Sciatic nerve (tissue), 2 donors: ENCODE measurements at regions not wholly inside any gene's neighbourhood (a gene's known extent, or its start where the extent isn't known, plus 50 kb on each side); places are given as distances from the start of the nearest gene placed in this dataset.

Source experiments
- ATAC-seq: fragments of 200-7000 bp; cut with Tn5 transposase; one replicate; pipeline ENCODE4 v1.9.1; 2020; ENCODE audit warnings: mild to moderate bottlenecking, moderate library complexity
- DNase-seq: peaks from one replicate; pipeline ENCODE4 v3.0.0-alpha.2; 2020; ENCODE audit warnings: low spot score
- intact Hi-C: fragments of 100-400 bp; cut with DNase I; formaldehyde crosslinking; loops from one replicate; pipeline ENCODE4 v1.14.2; 2022
- donor health status: DM: no; HTN: no; CAD: no.
- donor health status: DM: no; HTN: no; CAD: no.

DNA sequence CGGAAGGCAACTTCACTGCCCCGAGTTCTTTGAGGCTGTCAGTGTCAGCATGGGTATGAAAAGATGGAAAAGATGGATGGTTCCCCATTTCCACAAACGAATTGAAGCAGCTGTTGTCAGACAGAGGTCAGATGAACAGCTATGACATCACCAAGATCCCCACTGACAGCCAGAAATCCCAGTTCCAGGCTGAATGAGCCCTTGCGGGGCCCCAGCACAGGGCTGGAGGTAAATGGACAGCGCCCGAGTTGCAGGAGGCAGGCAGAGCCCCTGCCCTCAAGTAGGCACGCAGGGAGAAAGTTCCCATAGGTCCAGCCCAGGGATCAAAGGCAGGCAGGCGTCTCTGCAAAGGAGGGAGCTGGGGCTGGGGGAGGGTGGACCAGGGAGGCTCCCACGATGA is 169.5 kb upstream of the AGAP1 start:
- DNase-seq (no peak), ATAC-seq (no peak)
- intact Hi-C loops: no loop called here

DNA sequence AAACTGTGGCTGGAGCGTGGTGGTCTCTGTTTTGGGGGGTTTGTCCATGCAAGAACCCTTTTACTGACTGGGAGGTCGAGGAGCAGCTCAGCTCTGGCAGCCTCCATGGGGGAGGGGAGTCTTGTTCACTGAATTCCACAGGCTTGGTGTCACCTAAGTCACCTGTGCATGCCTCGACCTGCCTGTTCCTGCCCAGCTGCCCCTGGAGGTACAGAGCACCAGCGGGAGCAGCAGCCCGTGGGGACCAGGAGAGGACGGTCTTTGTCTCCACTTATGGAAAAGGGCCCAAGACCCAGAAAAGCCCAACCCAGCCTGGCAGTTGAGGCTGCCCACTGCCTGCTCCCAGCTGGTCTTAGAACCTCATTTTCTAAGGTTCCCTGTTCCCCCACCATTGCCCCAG is 168.7 kb upstream of the AGAP1 start:
- no peak for ATAC-seq
- intact Hi-C loops: no loop called here
- no peak for DNase-seq

DNA sequence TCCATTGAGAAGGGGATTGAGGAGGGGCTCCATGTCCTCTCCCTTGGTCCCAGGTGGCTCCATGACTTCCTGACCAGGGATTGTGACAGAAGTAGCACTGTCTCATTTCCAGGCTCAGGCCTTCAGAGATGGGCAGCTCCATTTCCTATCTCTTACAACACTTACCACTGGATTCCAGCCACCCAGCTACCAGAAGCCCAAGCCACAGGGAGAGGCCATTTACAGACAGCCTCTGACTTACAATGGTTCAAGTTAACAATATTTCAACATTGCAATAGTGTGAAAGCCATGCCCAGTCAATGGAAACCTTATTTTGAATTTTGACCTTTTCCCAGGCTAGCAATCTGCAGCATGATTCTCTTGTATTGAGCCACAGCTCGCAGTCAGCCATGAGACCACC is 164.9 kb upstream of the AGAP1 start:
- intact Hi-C loops: no loop called here
- ATAC-seq: no peak
- DNase-seq: no peak

DNA sequence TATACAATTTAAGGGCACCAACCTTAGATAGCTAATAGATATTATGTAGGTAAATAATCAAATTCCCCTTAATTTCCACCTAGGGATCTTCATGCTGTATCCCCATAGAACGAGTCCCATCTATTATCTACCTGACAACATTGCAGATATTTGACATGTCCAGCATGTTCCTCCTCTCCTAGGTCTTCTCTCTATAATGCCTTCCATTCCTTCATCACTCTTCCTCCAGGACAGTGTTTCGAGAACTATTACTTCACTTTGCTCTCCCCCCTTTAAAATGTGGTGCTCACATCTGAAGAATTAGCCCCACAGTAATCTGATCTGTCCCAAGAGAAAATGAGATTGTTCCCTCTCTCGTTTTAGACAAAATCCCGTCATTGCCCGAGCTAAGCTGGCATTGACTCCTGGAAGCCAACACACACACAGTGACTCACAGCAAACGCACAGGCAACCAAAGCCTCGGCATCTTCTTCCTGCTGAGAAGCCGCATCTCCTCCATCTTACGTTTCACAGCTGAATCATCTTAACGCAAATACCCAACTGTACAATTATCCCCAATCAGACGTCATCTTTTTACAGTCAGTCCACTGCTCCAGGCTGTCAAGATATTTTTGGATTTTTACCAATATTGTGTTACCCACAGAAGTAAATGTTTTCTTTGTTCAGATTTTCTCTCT is 162.9 kb upstream of the AGAP1 start:
- ATAC-seq: no peak
- intact Hi-C loops: no loop called here
- no peak for DNase-seq

DNA sequence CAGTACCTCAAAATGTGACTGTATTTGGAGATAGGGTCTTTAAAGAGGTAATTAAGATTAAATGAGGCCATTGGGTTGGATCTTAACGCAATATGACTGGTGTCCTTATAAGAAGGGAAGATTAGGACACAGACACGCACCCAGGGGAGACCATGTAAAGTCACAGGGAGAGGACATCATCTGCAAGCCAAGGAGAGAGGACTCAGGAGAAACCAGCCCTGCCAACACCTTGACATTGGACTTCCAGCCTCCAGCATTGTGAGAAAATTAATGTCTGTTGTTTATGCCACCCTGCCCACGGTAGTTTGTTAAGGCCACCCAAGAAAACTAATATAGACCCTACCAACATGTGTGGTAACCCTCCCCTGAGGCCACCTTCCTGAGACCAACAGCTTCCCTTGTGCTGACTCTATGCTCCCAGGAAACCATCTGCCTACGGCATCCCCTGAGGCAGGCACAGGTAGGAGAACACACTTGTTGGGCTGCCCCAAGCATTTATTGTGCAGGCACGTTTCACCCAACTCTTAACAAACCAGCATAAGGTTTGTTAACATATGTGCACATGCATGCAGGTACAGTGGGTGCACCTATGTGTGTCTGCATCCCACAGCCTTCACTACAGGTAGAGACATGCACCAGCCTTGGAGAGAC is 161.5 kb upstream of the AGAP1 start:
- intact Hi-C loops: no loop called here

DNA sequence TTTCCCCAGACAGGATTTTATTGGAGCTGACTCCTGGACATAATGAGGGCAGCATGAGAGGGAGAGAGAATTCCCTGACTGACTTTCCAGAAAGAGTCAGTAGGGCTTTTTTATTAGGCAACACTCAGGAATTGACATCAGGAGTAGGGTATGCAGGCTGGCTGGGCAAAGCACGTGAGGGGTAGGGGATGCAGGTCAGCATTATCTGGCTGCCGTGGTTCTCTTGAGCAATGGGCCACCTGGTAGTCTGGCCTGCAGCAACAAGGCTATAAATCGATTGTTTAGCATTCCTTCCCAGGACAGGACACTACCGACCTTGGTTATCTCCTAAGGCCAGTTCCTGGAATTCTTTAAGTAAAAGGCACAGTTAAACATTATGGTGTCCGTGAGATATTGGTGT is 160.8 kb upstream of the AGAP1 start:
- no peak for DNase-seq
- no peak for ATAC-seq
- intact Hi-C loops: no loop called here

More for the DNA sequence above, 161.5 kb upstream of the AGAP1 start:
- DNase-seq: no peak
- ATAC-seq: no peak

DNA sequence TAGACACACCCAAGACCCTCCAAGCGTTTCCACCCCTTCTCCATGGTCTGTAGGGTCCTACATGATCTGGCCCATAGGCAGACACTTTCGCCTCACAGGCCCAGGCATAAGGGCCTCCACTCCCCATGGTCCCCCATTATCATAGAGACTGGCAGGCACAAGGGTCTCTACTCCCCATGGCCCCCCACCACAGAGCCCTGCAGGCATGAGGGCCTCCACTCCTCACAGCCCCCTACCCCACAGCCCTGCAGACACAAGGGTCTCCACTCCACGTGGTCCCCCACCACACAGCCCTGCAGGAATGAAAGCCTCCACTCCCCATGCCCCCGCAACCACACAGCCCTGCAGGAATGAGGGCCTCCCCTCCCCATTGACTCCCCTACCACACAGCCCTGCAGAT is 159.7 kb upstream of the AGAP1 start:
- ATAC-seq (no peak), DNase-seq (no peak)
- intact Hi-C loops: no loop called here

DNA sequence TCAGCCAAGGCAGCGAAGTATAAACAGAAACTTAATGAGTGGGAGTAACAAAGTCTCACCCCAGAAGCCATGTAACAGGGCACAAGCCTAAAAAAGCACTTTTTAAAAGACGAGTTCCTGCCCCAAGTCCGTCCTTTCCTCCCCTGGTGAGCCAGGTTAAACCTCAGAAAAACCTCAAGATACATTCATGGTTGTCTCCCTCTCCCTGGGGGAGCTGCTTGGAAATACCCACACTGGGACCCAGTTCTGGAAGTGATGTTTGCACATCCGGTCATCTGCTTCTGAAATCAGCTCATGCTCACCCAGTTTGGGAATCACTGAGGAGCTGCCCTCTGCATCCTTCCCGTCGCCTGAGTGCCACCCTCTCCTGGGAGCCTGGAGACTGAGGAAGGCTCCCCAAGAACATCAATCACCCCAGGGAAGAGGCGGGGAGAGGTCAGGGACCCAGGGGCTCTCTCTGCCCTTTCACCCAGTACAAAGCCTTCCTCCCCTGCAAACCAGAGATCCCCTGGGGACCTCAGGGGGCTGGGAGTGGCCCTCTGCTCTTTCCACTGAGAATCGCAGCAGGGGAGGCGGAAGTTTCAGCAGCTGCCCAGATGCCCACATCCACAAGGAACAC is 150.6 kb upstream of the AGAP1 start:
- intact Hi-C loops: no loop called here
- no peak for ATAC-seq
- DNase-seq: no peak

DNA sequence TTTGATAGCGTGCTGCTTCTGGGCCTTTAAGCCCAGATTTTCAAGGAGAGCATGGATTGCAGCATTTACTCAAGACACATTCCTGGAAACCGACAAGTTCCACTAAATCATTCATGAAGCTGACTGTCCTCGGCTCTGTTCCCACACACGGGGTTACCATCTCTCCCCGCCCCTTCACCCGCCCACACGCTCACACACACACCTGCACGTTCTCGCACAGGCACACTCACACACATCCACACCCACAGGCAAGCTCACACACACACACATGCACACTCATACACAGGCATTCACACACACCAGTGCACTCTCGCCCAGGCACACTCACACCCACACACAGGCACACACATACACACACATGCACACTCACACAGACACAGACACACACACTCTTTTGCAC is 150.0 kb upstream of the AGAP1 start:
- ATAC-seq (no peak), DNase-seq (no peak)
- intact Hi-C loops: no loop called here

DNA sequence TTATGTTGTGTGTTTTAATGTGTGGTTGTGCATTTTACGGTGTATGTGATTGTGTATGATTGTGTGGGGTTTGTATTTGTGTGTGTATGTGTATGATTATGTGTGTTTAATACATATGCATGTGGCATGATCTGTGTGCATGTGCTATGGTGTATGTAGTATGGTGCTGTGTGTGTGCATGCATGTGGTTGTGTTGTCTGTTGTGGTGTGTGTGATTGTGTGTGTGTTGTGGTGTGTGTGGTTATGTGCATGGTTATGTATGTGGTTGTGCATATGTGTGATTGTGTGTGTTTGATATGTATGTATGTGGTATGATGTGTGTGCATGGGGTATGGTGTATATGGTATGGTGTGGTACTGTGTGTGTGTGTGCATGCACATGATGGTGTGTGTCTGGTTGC is 148.1 kb upstream of the AGAP1 start:
- intact Hi-C loops: no loop called here
- ATAC-seq (no peak), DNase-seq (no peak)

DNA sequence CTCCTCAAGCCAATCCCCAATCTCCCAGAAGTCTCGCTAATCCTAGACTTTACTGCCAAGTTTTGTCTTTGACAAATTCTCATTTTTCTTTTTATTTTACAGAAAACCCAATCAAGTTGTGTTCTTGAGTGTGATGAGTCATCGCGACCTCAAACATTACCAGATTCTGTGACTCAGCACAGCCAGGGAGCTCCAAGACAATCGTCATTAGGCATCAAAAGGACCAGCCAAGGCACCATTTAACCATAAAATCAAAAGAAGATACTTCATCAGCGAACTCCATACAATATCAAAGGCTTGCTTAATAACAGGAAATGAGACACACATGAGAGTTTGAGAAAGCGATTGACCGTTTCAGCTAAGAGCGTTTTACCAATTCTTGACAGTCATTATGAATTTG is 146.2 kb upstream of the AGAP1 start:
- no peak for ATAC-seq

DNA sequence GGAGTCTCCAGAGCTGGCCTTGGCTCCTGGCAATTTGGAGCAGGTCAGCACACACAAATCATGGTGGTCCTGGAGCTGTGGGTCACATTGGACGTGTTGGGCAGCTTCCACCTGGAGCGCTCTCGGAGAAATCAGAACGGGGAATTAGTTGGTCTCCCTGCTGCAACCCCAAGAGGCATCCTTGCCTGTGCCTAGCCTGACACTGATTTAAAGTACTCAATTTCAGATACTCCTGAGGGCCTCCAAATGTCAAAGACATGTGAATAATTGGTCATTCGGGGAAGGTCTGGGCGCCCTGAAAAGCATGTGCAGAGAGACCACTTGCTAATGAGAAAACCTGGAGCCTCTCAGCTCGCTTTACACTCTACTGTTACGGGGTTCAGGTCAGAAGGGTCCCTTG is 145.5 kb upstream of the AGAP1 start:
- intact Hi-C loops: no loop called here
- no peak for DNase-seq
- ATAC-seq: no peak

More for the DNA sequence above, 146.2 kb upstream of the AGAP1 start:
- intact Hi-C loops: no loop called here
- DNase-seq: no peak

DNA sequence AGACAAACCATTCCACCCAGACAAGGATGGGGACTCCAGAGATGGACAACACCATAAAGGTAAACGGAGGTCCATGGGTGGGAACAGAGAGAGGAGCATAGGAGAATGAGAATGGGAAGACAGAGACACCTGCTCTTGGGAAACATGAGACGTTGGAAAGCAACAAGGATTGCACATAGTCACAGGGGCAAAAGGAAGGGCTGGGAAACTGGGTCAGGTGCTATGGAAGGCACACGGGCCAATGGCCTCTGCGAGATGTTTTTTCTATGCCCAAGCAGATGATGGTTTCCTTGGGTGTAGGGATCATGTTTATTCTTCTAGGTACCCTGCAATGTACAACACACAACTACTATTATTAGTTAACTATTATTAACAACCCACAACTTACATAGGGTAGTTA is 143.6 kb upstream of the AGAP1 start:
- no peak for ATAC-seq
- DNase-seq: no peak
- intact Hi-C loops: no loop called here

DNA sequence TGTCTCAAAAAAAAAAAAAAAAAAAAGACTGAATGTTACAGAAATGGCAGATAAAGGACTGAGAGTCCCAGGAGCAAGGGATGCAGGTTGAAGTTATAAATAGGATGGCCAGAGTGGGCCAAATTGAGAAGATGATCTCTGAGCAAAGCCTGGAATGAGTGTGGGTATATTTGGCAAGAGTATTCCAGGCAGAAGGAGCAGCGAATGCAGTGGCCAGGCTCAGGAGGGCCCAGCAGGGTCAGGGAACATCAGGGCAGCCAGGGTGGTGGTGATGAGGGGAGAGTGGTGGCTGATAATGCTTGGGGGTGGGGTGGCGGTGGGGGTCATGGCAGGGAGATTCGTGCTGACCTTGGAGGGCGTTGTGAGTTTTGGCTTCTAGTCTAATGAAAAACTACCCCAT is 141.3 kb upstream of the AGAP1 start:
- intact Hi-C loops: no loop called here
- ATAC-seq: no peak
- DNase-seq: no peak

DNA sequence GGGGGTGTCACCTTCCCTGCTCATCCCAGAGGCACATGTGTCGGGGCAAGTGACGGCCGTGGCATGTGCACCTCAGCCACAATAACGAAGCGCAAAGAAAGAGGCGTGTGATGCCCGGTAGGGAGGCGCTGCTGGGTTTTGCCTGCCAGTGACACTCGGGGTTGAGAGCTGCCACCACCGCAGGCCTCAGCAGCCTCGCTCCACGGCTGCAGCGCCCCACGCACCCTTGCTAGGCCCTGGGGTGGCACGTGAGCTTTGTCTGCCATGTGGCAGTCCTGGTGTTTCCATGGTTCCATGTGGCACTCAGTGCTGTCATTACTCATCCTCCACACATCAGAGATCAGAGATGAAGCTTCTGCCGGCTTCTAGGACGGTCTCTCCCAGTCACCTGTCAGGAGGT is 136.0 kb upstream of the AGAP1 start:
- DNase-seq (no peak), ATAC-seq (no peak)
- intact Hi-C loops: no loop called here

DNA sequence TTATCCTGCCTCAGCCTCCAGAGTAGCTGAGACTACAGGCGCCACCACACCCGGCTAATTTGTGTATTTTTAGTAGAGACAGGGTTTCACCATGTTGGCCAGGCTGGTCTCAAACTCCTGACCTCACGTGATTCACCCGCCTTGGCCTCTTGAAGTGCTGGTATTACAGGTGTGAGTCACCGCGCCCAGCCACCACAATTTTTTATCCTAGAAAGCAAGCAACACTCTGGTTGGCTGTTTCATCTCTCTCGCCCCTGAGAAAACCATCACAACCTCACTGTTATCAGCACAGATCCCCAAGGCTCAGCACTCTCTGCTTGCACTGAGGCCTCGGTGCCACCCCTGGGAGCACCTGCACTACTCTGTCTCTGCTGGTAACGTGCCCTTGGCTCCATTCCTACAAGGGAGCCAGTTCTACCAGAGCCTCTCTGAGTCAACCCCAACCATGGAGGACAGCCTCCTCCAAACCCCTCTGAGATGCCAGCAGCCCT is 134.8 kb upstream of the AGAP1 start:
- intact Hi-C loops: no loop called here
- no peak for DNase-seq
- no peak for ATAC-seq

DNA sequence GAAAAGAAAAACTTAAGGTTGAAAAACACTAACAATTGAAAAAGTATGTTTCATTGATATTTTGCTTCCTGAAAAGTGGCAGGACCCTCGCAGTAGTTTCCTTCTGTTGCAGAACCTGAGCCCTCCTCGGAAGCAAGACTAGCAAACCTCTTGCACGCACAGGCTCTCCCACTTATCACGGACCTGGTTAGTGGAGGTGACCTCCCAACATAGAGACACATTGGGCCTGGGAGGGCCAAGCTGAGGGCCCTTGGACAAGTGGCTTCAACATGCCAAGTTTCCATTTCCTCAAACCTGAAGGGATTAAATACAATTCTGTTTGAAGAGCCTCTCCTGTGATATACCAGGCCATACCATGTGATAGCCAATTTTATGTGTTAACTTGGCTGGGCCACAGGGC is 133.4 kb upstream of the AGAP1 start:
- intact Hi-C loops: no loop called here
- ATAC-seq (no peak), DNase-seq (no peak)

DNA sequence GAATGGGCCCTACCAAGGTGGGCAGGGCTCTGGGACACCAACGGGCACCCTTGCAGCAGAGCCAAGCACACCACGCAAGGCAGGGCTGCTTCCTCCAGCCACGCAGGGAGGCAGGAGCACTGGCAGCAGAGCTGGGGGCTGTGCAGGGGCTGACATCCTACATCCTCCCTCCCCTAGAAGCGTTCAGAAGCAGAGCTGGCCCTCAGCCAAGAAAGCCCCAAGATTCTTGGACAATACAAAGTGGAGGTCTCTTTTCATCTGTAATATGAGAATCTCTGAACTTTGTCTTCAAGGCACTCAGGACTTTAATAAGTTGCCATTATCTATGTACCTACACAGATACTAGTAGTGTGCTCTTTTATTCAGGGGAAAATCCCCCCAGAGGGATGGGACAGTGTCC is 128.1 kb upstream of the AGAP1 start:
- ATAC-seq: no peak
- intact Hi-C loops: no loop called here

DNA sequence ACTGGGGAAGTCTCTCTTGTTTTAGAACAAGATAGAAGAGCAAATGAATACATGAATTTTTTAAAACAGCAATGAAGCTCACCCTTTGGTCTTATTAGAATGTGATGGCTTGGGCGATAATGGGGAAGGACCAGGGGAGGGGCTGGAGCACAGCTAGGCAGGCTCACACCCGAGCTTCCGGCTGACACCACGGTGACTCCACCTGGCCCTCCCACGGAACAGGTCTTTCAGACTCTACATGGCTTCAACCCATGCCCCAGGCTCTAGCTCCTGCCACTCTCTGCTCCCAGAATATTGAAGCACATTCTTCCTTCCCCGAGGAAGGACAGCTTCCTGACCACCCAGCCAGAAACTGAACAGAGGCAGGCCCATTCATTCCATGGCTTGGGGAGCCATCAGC is 127.5 kb upstream of the AGAP1 start:
- no peak for ATAC-seq
- no peak for DNase-seq
- intact Hi-C loops: no loop called here

More for the DNA sequence above, 128.1 kb upstream of the AGAP1 start:
- no peak for DNase-seq

DNA sequence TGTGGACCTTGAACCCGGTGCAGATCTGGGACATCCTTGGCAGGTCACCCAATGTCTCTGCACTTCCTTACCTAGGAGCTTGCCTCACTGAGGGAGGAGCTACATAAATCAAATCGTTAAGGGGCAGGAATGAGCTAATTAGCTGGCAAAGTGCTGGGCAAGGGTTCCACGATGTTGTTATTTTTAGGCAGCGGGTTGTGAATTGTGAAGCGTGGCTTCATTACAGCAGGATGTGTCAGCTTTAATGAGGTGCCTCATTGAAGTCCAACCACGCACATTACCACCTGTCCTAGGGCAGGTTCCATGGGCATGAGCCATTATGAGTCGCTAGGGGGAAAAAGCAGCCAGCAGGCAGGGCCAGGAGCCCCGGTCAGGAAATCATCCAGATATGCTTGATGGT is 127.0 kb upstream of the AGAP1 start:
- ATAC-seq: no peak
- DNase-seq: no peak
- intact Hi-C loops: no loop called here

DNA sequence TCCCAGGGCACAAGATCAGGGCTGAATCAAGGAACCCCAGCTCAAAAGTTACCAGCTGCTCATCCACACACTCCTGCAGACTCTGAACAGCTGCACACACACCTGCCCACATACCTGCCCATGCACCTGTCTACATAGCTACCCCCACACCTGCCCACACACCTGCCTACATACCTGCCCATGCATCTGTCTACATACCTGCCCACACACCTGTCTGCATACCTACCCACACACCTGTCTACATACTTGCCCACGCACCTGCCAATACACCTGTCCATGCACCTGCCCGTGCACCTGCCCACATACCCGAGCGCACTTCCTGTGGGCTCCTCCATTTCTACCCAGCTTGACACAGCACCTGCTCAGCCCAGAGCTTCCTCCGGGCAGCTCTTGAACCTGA is 122.8 kb upstream of the AGAP1 start:
- DNase-seq: no peak
- intact Hi-C loops: no loop called here
- ATAC-seq: no peak
